ENCODE measurements at regions not wholly inside any gene's neighbourhood (a gene's known extent, or its start where the extent isn't known, plus 50 kb on each side); places are given as distances from the start of the nearest gene placed in this dataset.

GRCh38 chr4:14449308-14449707 is 553.0 kb upstream of the CPEB2 start:
- no peak overlapping the region for H3K23ac ChIP-seq (ENCODE audit: insufficient read length)
- no peak overlapping the region for H2BK120ac ChIP-seq (replicated peaks; ENCODE audit: low read depth, low read length)
- H3K4me3 ChIP-seq (ENCODE audit: extremely low read depth in 1 of 4, insufficient read depth in 2 of 4, low read depth in 3 of 4, low read length in 4 of 4): no peak overlapping the region
- no peak overlapping the region for H2BK5ac ChIP-seq (ENCODE audit: low read depth, low read length)
- no peaks in the 10 kb centered on the region for H3K36me3 ChIP-seq (ENCODE audit: control insufficient read depth in 2 of 4, insufficient read depth in 4 of 4, low read length in 3 of 4)
- ChIA-PET POLR2A (ENCODE audit: partially characterized antibody) (no interaction called here), CTCF (ENCODE audit: partially characterized antibody) (no interaction called here)
- no peak overlapping the region for H2AK5ac ChIP-seq (ENCODE audit: low read depth, low read length)
- H3K23me2 ChIP-seq (ENCODE audit: low read depth, low read length): no peaks in the 10 kb centered on the region
- H3K9me3 ChIP-seq (ENCODE audit: insufficient read depth in 2 of 2, low read depth in 1 of 2, low read length in 1 of 2): no peaks in the 10 kb centered on the region
- H4K5ac ChIP-seq (ENCODE audit: insufficient read length, low read depth, low read length): no peak overlapping the region
- no peak overlapping the region for H3K27ac ChIP-seq (ENCODE audit: low read depth, low read length)
- TF ChIP-seq POU5F1 (IDR thresholded peaks at IDR 0.05; ENCODE audit: low read depth, low read length): no peak
- no peak overlapping the region for H4K91ac ChIP-seq (replicated peaks; ENCODE audit: insufficient read length, low read length)
- no peak overlapping the region for H2BK15ac ChIP-seq (ENCODE audit: low read length)
- no peak overlapping the region for H3K56ac ChIP-seq (replicated peaks; ENCODE audit: insufficient read length, low read depth, low read length)
- H3K4me2 ChIP-seq (ENCODE audit: insufficient read depth in 1 of 2, low read depth in 2 of 2, low read length in 2 of 2): no peak overlapping the region
- FAIRE-seq (no peak), DNase-seq (ENCODE audit: low read depth in 1 of 2, low spot score in 2 of 2) (no peak)
- H3K4ac ChIP-seq (replicated peaks; ENCODE audit: insufficient read length, low read depth, low read length): no peak overlapping the region
- H3K79me2 ChIP-seq (ENCODE audit: control insufficient read depth in 1 of 2, insufficient read depth in 2 of 2, low read length in 2 of 2): no peaks in the 10 kb centered on the region
- no peak overlapping the region for H3K18ac ChIP-seq (ENCODE audit: extremely low read depth, low read length)
- no peak overlapping the region for H2AFZ ChIP-seq (ENCODE audit: low read length)
- no peak overlapping the region for H3K9ac ChIP-seq (replicated peaks in 1 of 4; ENCODE audit: extremely low read depth in 1 of 4, low read depth in 3 of 4, low read length in 3 of 4)
- H4K20me1 ChIP-seq (replicated peaks in 1 of 2; ENCODE audit: control insufficient read depth in 1 of 2, insufficient read depth in 2 of 2, low read length in 2 of 2): no peaks in the 10 kb centered on the region
- no peaks in the 10 kb centered on the region for H3K79me1 ChIP-seq (ENCODE audit: low read depth, low read length)
- no peak overlapping the region for H4K8ac ChIP-seq (ENCODE audit: extremely low read depth, insufficient read depth, low read length)
- H3K4me1 ChIP-seq (replicated peaks in 1 of 4; ENCODE audit: control insufficient read depth in 3 of 4, insufficient read depth in 4 of 4, low read length in 3 of 4): peaks cover 0 to 12% (median 5%) of the 10 kb centered on the region in 4 experiments; a peak in 2 of 7 replicates
- no peak overlapping the region for H2BK12ac ChIP-seq (ENCODE audit: low read depth, low read length)
- WGBS, 2 experiments (ENCODE audit: extremely low coverage in 1 of 2, insufficient coverage in 1 of 2, insufficient read length in 1 of 2, insufficient replicate concordance in 2 of 2, low coverage in 1 of 2, low lambda C conversion rate in 2 of 2, missing lambda C conversion rate in 1 of 2): 82% methylated on average over 2 of the region's 2 CpGs; no CpG with 5 or more reads in 1 of the 2 experiments
- H3K27me3 ChIP-seq (replicated peaks in 1 of 4; ENCODE audit: control insufficient read depth in 3 of 4, extremely low read depth in 1 of 4, insufficient read depth in 3 of 4, low read length in 3 of 4): no peaks in the 10 kb centered on the region
- no peak overlapping the region for H2BK20ac ChIP-seq (ENCODE audit: low read length)
- no peak overlapping the region for H3K14ac ChIP-seq (ENCODE audit: insufficient read length)

All from H1 (cell line).